Osteoblast (primary cell): ENCODE measurements at regions not wholly inside any gene's neighbourhood (a gene's known extent, or its start where the extent isn't known, plus 50 kb on each side); places are given as distances from the start of the nearest gene placed in this dataset.
A peak's percentile ranks its signal among the peaks of the same experiment; 100 is the strongest.

Experiments
- DNase-seq: peaks from one replicate; pipeline ENCODE4 v3.0.0; 2011; ENCODE audit warnings: low spot score, mixed read lengths; ENCODE audit not compliant: insufficient read length; ENCODE audit errors: missing footprints
- H2AFZ ChIP-seq: 2 replicates; pipeline ENCODE4 v1.6.0; 2011; ENCODE audit warnings: mild to moderate bottlenecking, low read length
- H3K27ac ChIP-seq: 2 replicates; pipeline ENCODE4 v1.5.1; 2011; ENCODE audit warnings: mild to moderate bottlenecking, low read depth, low read length, moderate library complexity
- H3K27me3 ChIP-seq: 2 replicates; pipeline ENCODE4 v1.6.0; 2012; ENCODE audit warnings: mild to moderate bottlenecking, control low read depth, inconsistent platforms, low read length, moderate library complexity; ENCODE audit not compliant: insufficient read depth
- H3K36me3 ChIP-seq: 2 replicates; pipeline ENCODE4 v1.5.1; 2011; ENCODE audit warnings: mild to moderate bottlenecking, low read length, control low read depth, moderate library complexity; ENCODE audit not compliant: insufficient read depth
- H3K4me1 ChIP-seq: 2 replicates; pipeline ENCODE4 v1.5.1; 2011; ENCODE audit warnings: mild to moderate bottlenecking, low read length, control low read depth, moderate library complexity; ENCODE audit not compliant: insufficient read depth
- H3K4me2 ChIP-seq: 2 replicates; pipeline ENCODE4 v1.6.0; 2011; ENCODE audit warnings: mild to moderate bottlenecking, low read length; ENCODE audit not compliant: insufficient read depth
- H3K4me3 ChIP-seq: fragments of 200-600 bp; sonication (generic); 3 replicates; pipeline ENCODE4 v1.5.1; 2012; ENCODE audit warnings: mild to moderate bottlenecking, low read length, inconsistent platforms; ENCODE audit not compliant: insufficient read depth
- H3K79me2 ChIP-seq: 2 replicates; pipeline ENCODE4 v1.6.0; 2012; ENCODE audit warnings: mild to moderate bottlenecking, low read length, control low read depth, inconsistent platforms; ENCODE audit not compliant: insufficient read depth
- H3K9me3 ChIP-seq: 2 replicates; pipeline ENCODE4 v1.5.1; 2011; ENCODE audit warnings: low read depth, low read length, control low read depth
- H4K20me1 ChIP-seq: 2 replicates; pipeline ENCODE4 v1.6.0; 2012; ENCODE audit warnings: mild to moderate bottlenecking, low read length, control low read depth; ENCODE audit not compliant: insufficient read depth
- TF ChIP-seq, protein P1 (sequence below): IDR thresholded peaks from 2 replicates; pipeline ENCODE4 v1.5.1; 2011; ENCODE audit warnings: mild to moderate bottlenecking, low read depth, low read length, moderate library complexity; ENCODE audit errors: extremely low read depth

DNA sequence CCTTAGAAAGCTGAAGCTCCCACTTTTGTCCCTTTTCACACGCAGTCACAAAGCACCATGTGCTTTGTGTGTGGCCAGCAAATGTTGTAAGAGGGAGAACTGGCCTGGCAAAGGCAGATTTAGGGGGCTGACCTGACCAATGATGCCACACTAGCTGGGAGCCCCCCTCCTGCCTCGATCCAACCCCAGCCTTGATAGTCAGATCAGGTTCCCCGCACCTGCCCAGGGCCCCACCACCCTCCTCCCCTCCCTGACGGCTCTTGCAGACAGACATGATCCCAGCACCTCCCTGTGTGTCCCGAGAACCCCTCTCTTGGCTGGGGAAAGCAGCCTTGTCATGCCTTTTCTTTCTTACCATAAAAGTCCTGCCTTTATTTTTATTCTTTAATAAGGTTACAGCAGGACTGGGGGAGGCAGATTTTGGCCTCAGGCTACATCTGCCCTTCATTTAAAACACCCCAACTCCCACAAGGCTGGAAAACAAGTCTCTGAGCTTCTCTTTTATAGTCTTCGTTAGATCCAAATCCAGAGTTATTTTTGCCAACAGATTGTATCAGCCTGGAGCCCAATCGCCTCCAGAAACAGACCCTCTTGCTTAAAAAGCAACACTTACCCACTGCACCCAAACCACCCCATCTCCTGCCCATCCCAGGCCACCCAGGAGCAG, 201.8 kb upstream of the CDH5 start:
- TF ChIP-seq, protein P1, sequence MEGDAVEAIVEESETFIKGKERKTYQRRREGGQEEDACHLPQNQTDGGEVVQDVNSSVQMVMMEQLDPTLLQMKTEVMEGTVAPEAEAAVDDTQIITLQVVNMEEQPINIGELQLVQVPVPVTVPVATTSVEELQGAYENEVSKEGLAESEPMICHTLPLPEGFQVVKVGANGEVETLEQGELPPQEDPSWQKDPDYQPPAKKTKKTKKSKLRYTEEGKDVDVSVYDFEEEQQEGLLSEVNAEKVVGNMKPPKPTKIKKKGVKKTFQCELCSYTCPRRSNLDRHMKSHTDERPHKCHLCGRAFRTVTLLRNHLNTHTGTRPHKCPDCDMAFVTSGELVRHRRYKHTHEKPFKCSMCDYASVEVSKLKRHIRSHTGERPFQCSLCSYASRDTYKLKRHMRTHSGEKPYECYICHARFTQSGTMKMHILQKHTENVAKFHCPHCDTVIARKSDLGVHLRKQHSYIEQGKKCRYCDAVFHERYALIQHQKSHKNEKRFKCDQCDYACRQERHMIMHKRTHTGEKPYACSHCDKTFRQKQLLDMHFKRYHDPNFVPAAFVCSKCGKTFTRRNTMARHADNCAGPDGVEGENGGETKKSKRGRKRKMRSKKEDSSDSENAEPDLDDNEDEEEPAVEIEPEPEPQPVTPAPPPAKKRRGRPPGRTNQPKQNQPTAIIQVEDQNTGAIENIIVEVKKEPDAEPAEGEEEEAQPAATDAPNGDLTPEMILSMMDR, result no peak
- H2AFZ ChIP-seq, result no peak overlapping the region
- no peak overlapping the region for H3K4me2 ChIP-seq
- no peak overlapping the region for H3K27ac ChIP-seq
- H3K4me1 ChIP-seq, result no peaks in the 10 kb centered on the region
- no peaks in the 10 kb centered on the region for H3K79me2 ChIP-seq
- no peak for DNase-seq
- no peaks in the 10 kb centered on the region for H3K36me3 ChIP-seq
- no peaks in the 10 kb centered on the region for H3K9me3 ChIP-seq
- H4K20me1 ChIP-seq, result no peaks in the 10 kb centered on the region
- no peaks in the 10 kb centered on the region for H3K27me3 ChIP-seq
- H3K4me3 ChIP-seq, result no peak overlapping the region

DNA sequence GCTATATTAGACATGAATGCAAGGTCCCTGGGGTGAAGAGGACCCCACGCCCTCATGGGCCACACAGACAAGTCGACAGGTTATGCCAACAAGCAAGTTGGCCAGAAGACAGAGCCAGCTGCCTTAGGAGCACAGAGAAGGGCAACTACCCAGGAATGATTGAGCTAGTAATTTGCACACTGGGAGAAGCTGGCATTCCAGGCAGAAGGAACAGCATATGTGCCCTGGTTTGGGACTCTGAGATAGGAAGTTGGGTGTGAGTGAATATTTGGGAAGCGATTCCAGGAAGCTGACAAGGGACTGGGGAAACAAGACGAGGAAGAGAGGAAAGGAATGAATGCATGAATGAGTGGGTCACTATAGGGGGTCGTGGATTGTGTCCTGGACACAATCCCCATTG, 203.7 kb upstream of the CDH5 start:
- H3K4me1 ChIP-seq, result peaks cover 3% of the 10 kb centered on the region
- no peak overlapping the region for H3K4me3 ChIP-seq
- H3K36me3 ChIP-seq, result no peaks in the 10 kb centered on the region
- TF ChIP-seq, protein P1, result no peak
- no peak overlapping the region for H3K4me2 ChIP-seq
- DNase-seq, result no peak
- H3K79me2 ChIP-seq, result no peaks in the 10 kb centered on the region
- H3K27ac ChIP-seq, result no peak overlapping the region
- no peak overlapping the region for H2AFZ ChIP-seq
- H3K27me3 ChIP-seq, result no peaks in the 10 kb centered on the region
- no peaks in the 10 kb centered on the region for H4K20me1 ChIP-seq
- H3K9me3 ChIP-seq, result no peaks in the 10 kb centered on the region

DNA sequence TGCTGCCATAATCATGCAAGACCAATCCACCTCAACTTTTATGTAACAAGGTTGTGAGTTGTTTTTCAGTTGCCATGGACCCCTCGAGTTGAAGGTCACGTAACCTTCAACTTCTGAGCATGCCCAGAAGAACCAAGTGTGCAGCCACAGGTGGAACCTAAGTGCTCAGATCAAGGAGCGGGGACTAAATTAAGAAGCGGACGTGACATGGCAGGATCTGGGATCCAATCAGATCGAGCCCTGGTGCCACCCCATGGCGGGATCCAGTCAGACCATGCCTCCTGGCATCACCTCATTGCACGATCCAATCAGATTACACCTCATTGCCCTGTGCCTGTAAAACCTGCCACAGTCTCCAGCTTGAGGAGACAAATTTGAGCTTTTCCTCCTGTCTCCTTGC, 204.5 kb upstream of the CDH5 start:
- H3K79me2 ChIP-seq, result no peaks in the 10 kb centered on the region
- peaks cover 3% of the 10 kb centered on the region for H3K4me1 ChIP-seq
- no peak overlapping the region for H3K4me2 ChIP-seq
- H2AFZ ChIP-seq, result no peak overlapping the region
- no peaks in the 10 kb centered on the region for H3K36me3 ChIP-seq
- TF ChIP-seq, protein P1, result no peak
- no peaks in the 10 kb centered on the region for H3K9me3 ChIP-seq
- DNase-seq, result no peak
- H3K27me3 ChIP-seq, result no peaks in the 10 kb centered on the region
- no peak overlapping the region for H3K4me3 ChIP-seq
- no peak overlapping the region for H3K27ac ChIP-seq
- no peaks in the 10 kb centered on the region for H4K20me1 ChIP-seq

DNA sequence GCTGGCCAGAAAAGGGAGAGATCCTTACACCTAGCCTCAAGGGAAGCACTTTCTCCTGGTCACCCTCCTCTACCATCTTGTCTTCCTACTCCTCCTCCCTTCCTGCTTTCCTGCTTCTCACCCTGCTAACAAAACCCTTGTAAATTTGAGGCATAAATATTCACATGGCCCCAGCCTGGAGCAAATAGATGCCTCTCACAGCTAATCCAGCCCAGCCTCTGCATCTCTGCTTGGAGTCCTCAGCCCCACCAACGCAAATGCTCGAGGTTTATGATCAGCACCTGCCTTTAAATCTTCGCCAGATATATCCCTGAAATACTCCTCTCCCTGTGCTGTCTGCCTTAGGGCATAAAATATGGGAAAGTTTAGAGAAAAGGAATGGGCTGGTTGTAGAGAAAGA, 205.2 kb upstream of the CDH5 start:
- H2AFZ ChIP-seq, result no peak overlapping the region
- H3K4me3 ChIP-seq, result no peak overlapping the region
- no peaks in the 10 kb centered on the region for H3K79me2 ChIP-seq
- H4K20me1 ChIP-seq, result no peaks in the 10 kb centered on the region
- H3K4me2 ChIP-seq, result no peak overlapping the region
- TF ChIP-seq, protein P1, result no peak
- H3K27ac ChIP-seq, result no peak overlapping the region
- no peaks in the 10 kb centered on the region for H3K36me3 ChIP-seq
- peaks cover 3% of the 10 kb centered on the region for H3K4me1 ChIP-seq
- H3K9me3 ChIP-seq, result no peaks in the 10 kb centered on the region
- H3K27me3 ChIP-seq, result no peaks in the 10 kb centered on the region
- peak; percentile 31 for DNase-seq
